MM.1S (cell line): ENCODE measurements at regions not wholly inside any gene's neighbourhood (a gene's known extent, or its start where the extent isn't known, plus 50 kb on each side); places are given as distances from the start of the nearest gene placed in this dataset.

Experiments used
- DNase-seq: peaks from one replicate; pipeline ENCODE4 v3.0.0-alpha.2; 2015
- H2AFZ ChIP-seq: fragments of 300-600 bp; sonication (generic); 2 replicates; pipeline ENCODE4 v1.6.0; 2016; ENCODE audit warnings: antibody characterized with exemption, low read length
- H3F3A ChIP-seq: fragments of 300-600 bp; sonication (generic); 2 replicates; pipeline ENCODE4 v1.6.1; 2016; ENCODE audit warnings: mild to moderate bottlenecking, antibody characterized with exemption, low read length, moderate library complexity, mixed read lengths; ENCODE audit not compliant: insufficient read depth
- H3K27ac ChIP-seq: fragments of 300-600 bp; sonication (generic); 2 replicates; pipeline ENCODE4 v1.5.1; 2016; ENCODE audit warnings: mild to moderate bottlenecking, low read length
- H3K27me3 ChIP-seq: fragments of 300-600 bp; sonication (generic); replicated peaks from 2 replicates; pipeline ENCODE4 v1.6.0; 2016; ENCODE audit warnings: low read length; ENCODE audit not compliant: insufficient read depth
- H3K36me3 ChIP-seq: fragments of 300-600 bp; sonication (generic); replicated peaks from 2 replicates; pipeline ENCODE4 v1.6.1; 2016; ENCODE audit warnings: mild to moderate bottlenecking, low read length, mixed read lengths; ENCODE audit not compliant: insufficient read depth
- H3K4me1 ChIP-seq: fragments of 300-600 bp; sonication (generic); 2 replicates; pipeline ENCODE4 v1.6.1; 2016; ENCODE audit warnings: low read length, mixed read lengths
- H3K4me2 ChIP-seq: fragments of 300-600 bp; sonication (generic); 2 replicates; pipeline ENCODE4 v1.6.0; 2016; ENCODE audit warnings: low read depth, low read length
- H3K4me3 ChIP-seq: fragments of 300-600 bp; sonication (generic); 2 replicates; pipeline ENCODE4 v1.5.1; 2016; ENCODE audit warnings: low read length, mixed read lengths
- H3K79me2 ChIP-seq: fragments of 300-600 bp; sonication (generic); 2 replicates; pipeline ENCODE4 v1.6.1; 2016; ENCODE audit warnings: mixed run types, low read length, mixed read lengths
- H3K9ac ChIP-seq: fragments of 300-600 bp; sonication (generic); 2 replicates; pipeline ENCODE4 v1.6.1; 2016; ENCODE audit warnings: low read length, mixed read lengths
- H3K9me2 ChIP-seq: fragments of 300-600 bp; sonication (generic); replicated peaks from 2 replicates; pipeline ENCODE4 v1.6.1; 2016; ENCODE audit warnings: mild to moderate bottlenecking, low read length, mixed read lengths; ENCODE audit not compliant: insufficient read depth
- H3K9me3 ChIP-seq: fragments of 300-600 bp; sonication (generic); replicated peaks from 2 replicates; pipeline ENCODE4 v1.6.1; 2016; ENCODE audit warnings: mild to moderate bottlenecking, low read length, mixed read lengths; ENCODE audit not compliant: insufficient read depth
- H4K20me1 ChIP-seq: fragments of 300-600 bp; sonication (generic); 2 replicates; pipeline ENCODE4 v1.6.1; 2016; ENCODE audit warnings: mild to moderate bottlenecking, low read length, moderate library complexity, mixed read lengths; ENCODE audit not compliant: insufficient read depth
- CTCF ChIP-seq: fragments of 300-600 bp; sonication (generic); IDR thresholded peaks from 2 replicates; pipeline ENCODE4 v1.5.1; 2016; ENCODE audit warnings: antibody characterized with exemption, low read length, mixed read lengths
- EZH2 ChIP-seq: fragments of 300-600 bp; sonication (generic); optimal IDR thresholded peaks from 2 replicates; pipeline ENCODE3; 2017; ENCODE audit warnings: low read depth, mild to moderate bottlenecking, antibody characterized with exemption, low read length, mixed read lengths
- EZH2phosphoT487 ChIP-seq: fragments of 300-600 bp; sonication (generic); IDR thresholded peaks from 2 replicates; pipeline ENCODE4 v1.6.1; 2018; ENCODE audit warnings: antibody characterized with exemption, low read length

- H3K4me2 ChIP-seq, result no peak overlapping the region
- no peak for DNase-seq
- no peaks in the 10 kb centered on the region for H4K20me1 ChIP-seq
- H3K9ac ChIP-seq, result no peak overlapping the region
- no peaks in the 10 kb centered on the region for H3F3A ChIP-seq
- H3K4me1 ChIP-seq, result no peaks in the 10 kb centered on the region
- no peaks in the 10 kb centered on the region for H3K79me2 ChIP-seq
- H3K4me3 ChIP-seq, result no peak overlapping the region
- H3K9me2 ChIP-seq, result no peaks in the 10 kb centered on the region
- H3K27ac ChIP-seq, result no peak overlapping the region
- no peak overlapping the region for H2AFZ ChIP-seq
- no peak for TF ChIP-seq EZH2phosphoT487
- no peaks in the 10 kb centered on the region for H3K36me3 ChIP-seq
- no peaks in the 10 kb centered on the region for H3K9me3 ChIP-seq
- no peaks in the 10 kb centered on the region for H3K27me3 ChIP-seq
Observed at GRCh38 chr5:3034881-3035280, 283.4 kb upstream of the IRX2 start.

DNA sequence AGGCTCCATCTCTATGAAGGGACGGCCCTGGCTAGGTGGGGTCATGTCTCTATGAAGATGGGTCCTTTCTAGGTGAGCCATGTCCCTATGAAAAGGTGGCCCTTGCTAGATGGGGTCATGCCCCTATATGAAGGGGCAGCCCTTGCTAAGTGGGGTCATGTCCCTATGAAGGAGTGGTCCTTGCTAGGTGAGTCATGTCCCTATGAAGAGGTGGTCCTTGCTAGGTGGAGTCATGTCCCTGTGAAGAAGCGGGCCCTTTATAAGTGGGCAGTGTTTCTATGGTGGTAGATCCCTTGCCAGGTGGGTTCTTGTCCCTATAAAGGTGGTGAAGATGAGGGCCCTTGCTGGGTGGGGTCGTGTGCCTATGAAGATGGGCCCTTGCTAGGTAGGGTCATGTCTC, 283.0 kb upstream of the IRX2 start:
- DNase-seq, result no peak
- TF ChIP-seq EZH2phosphoT487, result no peak
- no peak for TF ChIP-seq CTCF
- TF ChIP-seq EZH2, result no peak
- no peaks in the 10 kb centered on the region for H3K9me3 ChIP-seq
- no peak overlapping the region for H3K4me3 ChIP-seq
- H3K9me2 ChIP-seq, result no peaks in the 10 kb centered on the region
- no peak overlapping the region for H3K4me2 ChIP-seq
- no peak overlapping the region for H2AFZ ChIP-seq
- no peaks in the 10 kb centered on the region for H3K27me3 ChIP-seq
- no peak overlapping the region for H3K27ac ChIP-seq
- no peaks in the 10 kb centered on the region for H3K36me3 ChIP-seq
- no peak overlapping the region for H3K9ac ChIP-seq
- no peaks in the 10 kb centered on the region for H3F3A ChIP-seq
- no peaks in the 10 kb centered on the region for H4K20me1 ChIP-seq
- H3K4me1 ChIP-seq, result no peaks in the 10 kb centered on the region
- H3K79me2 ChIP-seq, result no peaks in the 10 kb centered on the region

GRCh38 chr5:3033033-3033755, 281.7 kb upstream of the IRX2 start:
- Histone ChIP-seq H3K4me2 (no peak overlapping the region), H3K79me2 (no peaks in the 10 kb centered on the region), H4K20me1 (no peaks in the 10 kb centered on the region), H3K4me3 (no peak overlapping the region), H3K27ac (no peak overlapping the region), H3K9me2 (no peaks in the 10 kb centered on the region), H3K36me3 (no peaks in the 10 kb centered on the region), H3F3A (no peaks in the 10 kb centered on the region), H3K27me3 (no peaks in the 10 kb centered on the region), H3K9ac (no peak overlapping the region), H3K4me1 (no peaks in the 10 kb centered on the region), H2AFZ (no peak overlapping the region), H3K9me3 (no peaks in the 10 kb centered on the region)
- DNase-seq, result no peak
- no peak for TF ChIP-seq EZH2
- no peak for TF ChIP-seq CTCF
- no peak for TF ChIP-seq EZH2phosphoT487

DNA sequence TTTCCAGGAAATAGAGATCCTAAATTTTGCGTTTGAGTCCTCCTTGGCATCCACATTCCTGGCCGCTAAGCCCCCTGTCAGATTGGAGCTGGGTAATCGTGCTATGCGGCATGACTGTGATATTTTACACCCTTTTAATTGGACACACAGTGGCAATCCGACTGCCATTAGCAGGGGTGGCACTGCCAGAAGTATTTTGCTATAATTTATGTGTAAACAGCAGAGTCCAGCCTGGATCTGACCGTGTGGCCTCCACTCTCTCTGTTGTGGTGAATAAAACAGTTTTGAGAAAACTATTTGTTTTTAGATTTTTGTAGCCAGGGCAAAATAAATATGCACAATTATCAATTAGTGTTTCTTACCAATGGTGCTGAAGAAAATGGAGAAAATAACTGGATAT, 281.0 kb upstream of the IRX2 start:
- Histone ChIP-seq H3K27ac (no peak overlapping the region), H3K9ac (no peak overlapping the region), H3K36me3 (no peaks in the 10 kb centered on the region), H3K4me2 (no peak overlapping the region), H3K9me2 (no peaks in the 10 kb centered on the region), H2AFZ (no peak overlapping the region), H4K20me1 (no peaks in the 10 kb centered on the region), H3K4me1 (no peaks in the 10 kb centered on the region), H3F3A (no peaks in the 10 kb centered on the region), H3K79me2 (no peaks in the 10 kb centered on the region), H3K9me3 (no peaks in the 10 kb centered on the region), H3K27me3 (no peaks in the 10 kb centered on the region), H3K4me3 (no peak overlapping the region)
- no peak for DNase-seq
- TF ChIP-seq EZH2phosphoT487 (no peak), CTCF (no peak), EZH2 (no peak)
